HG03280 (cell line): ENCODE measurements at regions not wholly inside any gene's neighbourhood (a gene's known extent, or its start where the extent isn't known, plus 50 kb on each side); places are given as distances from the start of the nearest gene placed in this dataset.

Experiments used
- ATAC-seq: cut with Tn5 transposase; IDR thresholded peaks from one replicate; pipeline ENCODE4 v1.9.1; 2021; ENCODE audit warnings: mild to moderate bottlenecking, moderate library complexity; ENCODE audit not compliant: unreplicated experiment

- ATAC-seq = no peak
Observed at GRCh38 chr10:78851647-78852046, 217.1 kb upstream of the ZMIZ1 start.

GRCh38 chr10:78852466-78853240 lies 216.1 kb upstream of the ZMIZ1 start:
- ATAC-seq = no peak

- no peak for ATAC-seq
Observed at GRCh38 chr10:78853864-78854263, 214.9 kb upstream of the ZMIZ1 start.

- no peak for ATAC-seq
Observed at GRCh38 chr10:78856421-78856820, 212.3 kb upstream of the ZMIZ1 start.

GRCh38 chr10:78857193-78857592 lies 211.6 kb upstream of the ZMIZ1 start:
- no peak for ATAC-seq

- ATAC-seq = no peak
Observed at GRCh38 chr10:78859266-78859665, 209.5 kb upstream of the ZMIZ1 start.

- no peak for ATAC-seq
Observed at GRCh38 chr10:78859769-78860168, 209.0 kb upstream of the ZMIZ1 start.

GRCh38 chr10:78860260-78860914 lies 208.4 kb upstream of the ZMIZ1 start:
- ATAC-seq = no peak

- no peak for ATAC-seq
Observed at GRCh38 chr10:78861529-78862327, 207.0 kb upstream of the ZMIZ1 start.

- ATAC-seq = no peak
Observed at GRCh38 chr10:78862328-78862640, 206.5 kb upstream of the ZMIZ1 start.

- no peak for ATAC-seq
Observed at GRCh38 chr10:78863140-78863905, 205.4 kb upstream of the ZMIZ1 start.

GRCh38 chr10:78863906-78864239 lies 204.9 kb upstream of the ZMIZ1 start:
- no peak for ATAC-seq

GRCh38 chr10:78864761-78865537 lies 203.8 kb upstream of the ZMIZ1 start:
- ATAC-seq = no peak

GRCh38 chr10:78865538-78865875 lies 203.3 kb upstream of the ZMIZ1 start:
- ATAC-seq = no peak

GRCh38 chr10:78865931-78866717 lies 202.6 kb upstream of the ZMIZ1 start:
- no peak for ATAC-seq

- no peak for ATAC-seq
Observed at GRCh38 chr10:78866731-78867554, 201.8 kb upstream of the ZMIZ1 start.

GRCh38 chr10:78867555-78867939 lies 201.2 kb upstream of the ZMIZ1 start:
- ATAC-seq = no peak

- ATAC-seq = no peak
Observed at GRCh38 chr10:78868048-78868447, 200.7 kb upstream of the ZMIZ1 start.

- no peak for ATAC-seq
Observed at GRCh38 chr10:78868456-78868855, 200.3 kb upstream of the ZMIZ1 start.
